SK-N-SH (cell line): ENCODE measurements at regions not wholly inside any gene's neighbourhood (a gene's known extent, or its start where the extent isn't known, plus 50 kb on each side); places are given as distances from the start of the nearest gene placed in this dataset.
A peak's percentile ranks its signal among the peaks of the same experiment; 100 is the strongest.

ENCODE experiments used
- CTCF ChIA-PET: fragments of 300-600, 350-600 bp; formaldehyde crosslinking; extraction: SDS; loops from one replicate; lab custom pipeline; 2021; lab: Yijun Ruan, JAX
- POLR2A ChIA-PET: fragments of 350-600 bp; sonication (Branson Sonifier 250); formaldehyde crosslinking; extraction: SDS; loops from one replicate; lab custom pipeline; 2020; ENCODE audit warnings: antibody characterized with exemption, inconsistent platforms; lab: Yijun Ruan, JAX
- DNase-seq: peaks from one replicate; pipeline ENCODE4 v3.0.0; 2012
- H2AFZ ChIP-seq: fragments of 200-600 bp; sonication (generic); 2 replicates; pipeline ENCODE4 v1.8.1; 2016; ENCODE audit warnings: antibody characterized with exemption, mild to moderate bottlenecking, low read depth
- H3F3A ChIP-seq: fragments of 200-600 bp; sonication (generic); replicated peaks from 2 replicates; pipeline ENCODE3; 2016; ENCODE audit warnings: antibody characterized with exemption, mild to moderate bottlenecking; ENCODE audit not compliant: insufficient read depth
- H3K27ac ChIP-seq, 2 experiments: fragments of 200-500 bp in 1 of 2; fragments of 200-600 bp in 1 of 2; sonication (Bioruptor generic) in 1 of 2; sonication (generic), shearing (Covaris generic) in 1 of 2; 2 replicates each; pipeline versions ENCODE4 v1.5.1 to v1.6.1; 2014 to 2016; ENCODE audit warnings: low read depth in 2 of 2, inconsistent platforms in 1 of 2, low read length in 1 of 2, mild to moderate bottlenecking in 1 of 2, mixed read lengths in 1 of 2
- H3K27me3 ChIP-seq: fragments of 200-600 bp; sonication (generic), shearing (Covaris generic); 2 replicates; pipeline ENCODE4 v1.6.1; 2016; ENCODE audit warnings: mixed run types; ENCODE audit not compliant: insufficient read depth
- H3K36me3 ChIP-seq, 2 experiments: fragments of 200-500 bp in 1 of 2; fragments of 200-600 bp in 1 of 2; sonication (Bioruptor generic) in 1 of 2; sonication (generic) in 1 of 2; replicated peaks in 1 of 2; 2 replicates each; pipeline versions ENCODE3 to v1.5.1; 2014 to 2016; ENCODE audit warnings: low read length in 1 of 2, mild to moderate bottlenecking in 1 of 2; ENCODE audit not compliant: insufficient read depth in 2 of 2, control insufficient read depth in 1 of 2
- H3K4me1 ChIP-seq, 2 experiments: fragments of 200-500 bp in 1 of 2; fragments of 200-600 bp in 1 of 2; sonication (Bioruptor generic) in 1 of 2; sonication (generic), shearing (Covaris generic) in 1 of 2; 2 replicates each; pipeline versions ENCODE4 v1.5.1 to v1.6.1; 2014 to 2016; ENCODE audit warnings: low read depth in 1 of 2, low read length in 1 of 2, mixed run types in 1 of 2; ENCODE audit not compliant: insufficient read depth in 2 of 2, control insufficient read depth in 1 of 2
- H3K4me2 ChIP-seq: fragments of 200-600 bp; sonication (generic), shearing (Covaris generic); 2 replicates; pipeline ENCODE4 v1.6.1; 2017; ENCODE audit warnings: mixed run types
- H3K4me3 ChIP-seq, 2 experiments: fragments of 200-500 bp in 1 of 2; fragments of 200-600 bp in 1 of 2; sonication (Bioruptor generic) in 1 of 2; sonication (generic), shearing (Covaris generic) in 1 of 2; 2 replicates each; pipeline versions ENCODE4 v1.5.1 to v1.8.1; 2014 to 2016; ENCODE audit warnings: low read depth in 2 of 2, inconsistent platforms in 1 of 2, low read length in 1 of 2, mild to moderate bottlenecking in 1 of 2, mixed read lengths in 1 of 2, moderate library complexity in 1 of 2
- H3K79me2 ChIP-seq: fragments of 200-600 bp; sonication (generic); 2 replicates; pipeline ENCODE4 v1.8.1; 2017; ENCODE audit warnings: mild to moderate bottlenecking; ENCODE audit not compliant: insufficient read depth
- H3K9ac ChIP-seq: fragments of 200-600 bp; sonication (generic); 2 replicates; pipeline ENCODE4 v1.6.1; 2017; ENCODE audit warnings: mixed run types
- H3K9me2 ChIP-seq: fragments of 200-600 bp; sonication (generic); 2 replicates; pipeline ENCODE4 v1.6.1; 2017; ENCODE audit warnings: mixed run types
- H3K9me3 ChIP-seq: fragments of 200-600 bp; sonication (generic); 2 replicates; pipeline ENCODE4 v1.6.1; 2017; ENCODE audit warnings: mixed run types, mild to moderate bottlenecking, moderate library complexity
- H4K20me1 ChIP-seq: fragments of 200-600 bp; sonication (generic); 2 replicates; pipeline ENCODE4 v1.6.1; 2017; ENCODE audit warnings: mild to moderate bottlenecking, mixed run types; ENCODE audit not compliant: insufficient read depth
- CTCF ChIP-seq: fragments of 200-600 bp; sonication (generic); IDR thresholded peaks from 2 replicates; pipeline ENCODE4 v1.6.1; 2017; ENCODE audit warnings: antibody characterized with exemption, mild to moderate bottlenecking, moderate library complexity
- EP300 ChIP-seq, 2 experiments: IDR thresholded peaks; 2 replicates each; pipeline versions ENCODE4 v1.4.0 to v1.6.1; 2012; ENCODE audit warnings: borderline replicate concordance in 1 of 2, low read depth in 1 of 2, low read length in 1 of 2
- EZH2phosphoT487 ChIP-seq: fragments of 200-600 bp; sonication (generic); IDR thresholded peaks from 2 replicates; pipeline ENCODE4 v1.6.1; 2017; ENCODE audit warnings: low read depth, mixed run types, mild to moderate bottlenecking, antibody characterized with exemption, moderate library complexity, borderline replicate concordance
- GABPA ChIP-seq: IDR thresholded peaks from 2 replicates; pipeline ENCODE4 v1.4.0; 2012; ENCODE audit warnings: low read depth, mild to moderate bottlenecking
- GATA2 ChIP-seq: sonication (generic); formaldehyde crosslinking; IDR thresholded peaks from 2 replicates; pipeline ENCODE4 v1.5.0; 2020; ENCODE audit warnings: mild to moderate bottlenecking, missing genetic modification reagents
- IRF3 ChIP-seq: fragments of 150-350 bp; IDR thresholded peaks from 2 replicates; pipeline ENCODE4 v1.6.1; 2016; ENCODE audit warnings: mild to moderate bottlenecking, low read depth, low read length
- JUND ChIP-seq: IDR thresholded peaks from 2 replicates; pipeline ENCODE4 v1.4.0; 2012
- MAX ChIP-seq: IDR thresholded peaks from 2 replicates; pipeline ENCODE4 v1.4.0; 2012; ENCODE audit warnings: low read depth
- NFIC ChIP-seq: IDR thresholded peaks from 2 replicates; pipeline ENCODE4 v1.4.0; 2012; ENCODE audit warnings: borderline replicate concordance
- NRF1 ChIP-seq: IDR thresholded peaks from 2 replicates; pipeline ENCODE4 v1.6.1; 2012; ENCODE audit warnings: low read depth, mild to moderate bottlenecking, low read length
- PBX3 ChIP-seq: IDR thresholded peaks from 2 replicates; pipeline ENCODE4; 2012
- RAD21 ChIP-seq: IDR thresholded peaks from 2 replicates; pipeline ENCODE4 v1.6.1; 2012; ENCODE audit warnings: mild to moderate bottlenecking, low read length
- RCOR1 ChIP-seq: fragments of 150-350 bp; IDR thresholded peaks from 2 replicates; pipeline ENCODE4 v1.6.1; 2017; ENCODE audit warnings: antibody characterized with exemption, low read length
- REST ChIP-seq: IDR thresholded peaks from 2 replicates; pipeline ENCODE4 v1.6.1; 2012; ENCODE audit warnings: mild to moderate bottlenecking, low read depth, low read length, moderate library complexity
- TCF12 ChIP-seq: IDR thresholded peaks from 2 replicates; pipeline ENCODE4 v1.4.0; 2012
- TEAD4 ChIP-seq: IDR thresholded peaks from 2 replicates; pipeline ENCODE4 v1.4.0; 2012; ENCODE audit warnings: mild to moderate bottlenecking, borderline replicate concordance; ENCODE audit not compliant: insufficient read depth
- WGBS: methylation state at CpG from one replicate; pipeline ENCODE4 v1.1.6; 2017; ENCODE audit warnings: low lambda C conversion rate; 5-methylcytosine and 5-hydroxymethylcytosine counted together

GRCh38 chr12:87756111-87756510 is 273.1 kb downstream of the C12orf50 start:
- DNase-seq: no peak
- Histone ChIP-seq H3K4me1 (no peaks in the 10 kb centered on the region), H3K79me2 (no peaks in the 10 kb centered on the region), H3K9me3 (no peaks in the 10 kb centered on the region), H3K27ac (peak overlapping the region in 1 of 2 experiments; percentile 37; a peak in 1 of 4 replicates), H3K36me3 (no peaks in the 10 kb centered on the region), H2AFZ (no peak overlapping the region), H3K9me2 (no peaks in the 10 kb centered on the region), H4K20me1 (no peaks in the 10 kb centered on the region)
- TF ChIP-seq RCOR1 (no peak), REST (no peak), RAD21 (no peak), IRF3 (no peak), NRF1 (no peak), CTCF (no peak), JUND (peak; percentile 25; the same call in 1 of the 2 replicates), EZH2phosphoT487 (no peak), PBX3 (peak; percentile 46), TEAD4 (0 out of 2 replicates have a peak, but pooled peaks have one; percentile 22), TCF12 (peak; percentile 48), GABPA (no peak), EP300 (IDR thresholded peaks at IDR 0.05; ENCODE audit: borderline replicate concordance in 1 of 2, low read depth in 1 of 2, low read length in 1 of 2) (peak in 1 of 2 experiments; percentile 48; a peak in 1 of 4 replicates), NFIC (peak; percentile 30; the same call in 1 of the 2 replicates), GATA2 (CRISPR knock-in tag) (no peak), MAX (no peak)
- TF ChIP-seq, all 33 proteins: peak for 6
- POLR2A ChIA-PET: no interaction called here
- WGBS: 84% methylated on average over 4 of the region's 4 CpGs
- Histone ChIP-seq H3K4me3 (no peak overlapping the region), H3K27me3 (no peaks in the 10 kb centered on the region), H3K9ac (no peak overlapping the region), H3K4me2 (no peak overlapping the region), H3F3A (no peaks in the 10 kb centered on the region)
- CTCF ChIA-PET: no interaction called here
